Neural cell (in vitro differentiated cells): ENCODE measurements at regions not wholly inside any gene's neighbourhood (a gene's known extent, or its start where the extent isn't known, plus 50 kb on each side); places are given as distances from the start of the nearest gene placed in this dataset.

Source experiments
- H2AFZ ChIP-seq: fragments of 200-600, 300-800 bp; sonication (generic), shearing (Covaris generic); 2 replicates; pipeline ENCODE4 v1.6.0; 2014; ENCODE audit warnings: low read depth, mild to moderate bottlenecking, antibody characterized with exemption, low read length, moderate library complexity
- H3F3A ChIP-seq: fragments of 200-600 bp; shearing (Covaris generic); 2 replicates; pipeline ENCODE4 v1.6.1; 2016; ENCODE audit warnings: mild to moderate bottlenecking, moderate library complexity, mixed read lengths, antibody characterized with exemption, low read length; ENCODE audit not compliant: insufficient read depth, poor library complexity, severe bottlenecking
- H3K27ac ChIP-seq: fragments of 200-600, 300-800 bp; sonication (generic), shearing (Covaris generic); 2 replicates; pipeline ENCODE4 v1.5.1; 2014; ENCODE audit warnings: mild to moderate bottlenecking, low read length, moderate library complexity
- H3K27me3 ChIP-seq: fragments of 300-800, 200-600 bp; sonication (generic), shearing (Covaris generic); 2 replicates; pipeline ENCODE4 v1.6.0; 2014; ENCODE audit warnings: mild to moderate bottlenecking, low read depth, low read length, moderate library complexity; ENCODE audit not compliant: insufficient read depth
- H3K36me3 ChIP-seq: fragments of 300-800, 200-600 bp; sonication (generic), shearing (Covaris generic); 2 replicates; pipeline ENCODE4 v1.5.1; 2014; ENCODE audit warnings: mild to moderate bottlenecking, antibody characterized with exemption, low read length, moderate library complexity; ENCODE audit not compliant: insufficient read depth
- H3K4me2 ChIP-seq: fragments of 300-800, 200-600 bp; sonication (generic), shearing (Covaris generic); 2 replicates; pipeline ENCODE4 v1.6.0; 2014; ENCODE audit warnings: mild to moderate bottlenecking, low read length
- H3K4me3 ChIP-seq: fragments of 300-800, 200-600 bp; sonication (generic), shearing (Covaris generic); 2 replicates; pipeline ENCODE4 v1.5.1; 2014; ENCODE audit warnings: mild to moderate bottlenecking, low read length, moderate library complexity
- H3K79me2 ChIP-seq: fragments of 200-600 bp; shearing (Covaris generic); replicated peaks from 2 replicates; pipeline ENCODE4 v1.6.0; 2014; ENCODE audit warnings: mild to moderate bottlenecking, low read length, moderate library complexity; ENCODE audit not compliant: insufficient read depth
- H3K9ac ChIP-seq: fragments of 300-800, 200-600 bp; sonication (generic), shearing (Covaris generic); 2 replicates; pipeline ENCODE4 v1.6.1; 2016; ENCODE audit warnings: mild to moderate bottlenecking, low read length, mixed read lengths
- H3K9me2 ChIP-seq: fragments of 200-600 bp; shearing (Covaris generic); 2 replicates; pipeline ENCODE4 v1.6.1; 2016; ENCODE audit warnings: mild to moderate bottlenecking, low read length, mixed read lengths; ENCODE audit not compliant: insufficient read depth
- H3K9me3 ChIP-seq: fragments of 200-600, 300-800 bp; sonication (generic), shearing (Covaris generic); 2 replicates; pipeline ENCODE4 v1.6.1; 2016; ENCODE audit warnings: mild to moderate bottlenecking, mixed run types, low read length, moderate library complexity, mixed read lengths
- H4K20me1 ChIP-seq: fragments of 200-600 bp; shearing (Covaris generic); 2 replicates; pipeline ENCODE4 v1.6.1; 2016; ENCODE audit warnings: mild to moderate bottlenecking, mixed run types; ENCODE audit not compliant: insufficient read depth
- CTCF ChIP-seq: fragments of 450-650 bp; IDR thresholded peaks from 2 replicates; pipeline ENCODE4 v1.5.1; 2014; ENCODE audit warnings: antibody characterized with exemption, mild to moderate bottlenecking, moderate library complexity; ENCODE audit not compliant: poor library complexity, severe bottlenecking
- EP300 ChIP-seq: fragments of 450-650 bp; conservative IDR thresholded peaks from 2 replicates; pipeline ENCODE4 v1.6.1; 2014; ENCODE audit warnings: antibody characterized with exemption, mild to moderate bottlenecking, moderate library complexity; ENCODE audit not compliant: poor library complexity, severe bottlenecking
- EZH2 ChIP-seq: fragments of 200-600, 300-800 bp; shearing (Covaris generic), sonication (generic); IDR thresholded peaks from 2 replicates; pipeline ENCODE4 v1.6.1; 2014; ENCODE audit warnings: antibody characterized with exemption, low read length, borderline replicate concordance, mild to moderate bottlenecking; ENCODE audit not compliant: insufficient read depth, poor library complexity, severe bottlenecking
- MXI1 ChIP-seq: fragments of 450-650 bp; conservative IDR thresholded peaks from 2 replicates; pipeline ENCODE4 v1.6.1; 2014; ENCODE audit warnings: antibody characterized with exemption, mild to moderate bottlenecking; ENCODE audit not compliant: poor library complexity, severe bottlenecking
- POLR2AphosphoS5 ChIP-seq: IDR thresholded peaks from 2 replicates; pipeline ENCODE4 v1.6.1; 2012
- RAD21 ChIP-seq: fragments of 450-650 bp; conservative IDR thresholded peaks from 2 replicates; pipeline ENCODE4 v1.6.1; 2014; ENCODE audit warnings: antibody characterized with exemption, mild to moderate bottlenecking, moderate library complexity
- REST ChIP-seq: IDR thresholded peaks from 2 replicates; pipeline ENCODE4 v1.6.1; 2012; ENCODE audit warnings: borderline replicate concordance
- SMC3 ChIP-seq: fragments of 450-650 bp; conservative IDR thresholded peaks from 2 replicates; pipeline ENCODE4 v1.6.1; 2014; ENCODE audit warnings: antibody characterized with exemption, mild to moderate bottlenecking, moderate library complexity; ENCODE audit not compliant: poor library complexity
- TAF1 ChIP-seq: IDR thresholded peaks from 2 replicates; pipeline ENCODE4 v1.6.1; 2012; ENCODE audit warnings: low read depth

GRCh38 chr3:107034142-107034541, 343.1 kb upstream of the CCDC54 start:
- no peak overlapping the region for H3K4me2 ChIP-seq
- no peaks in the 10 kb centered on the region for H3K9me2 ChIP-seq
- no peaks in the 10 kb centered on the region for H3F3A ChIP-seq
- H3K27ac ChIP-seq, result no peak overlapping the region
- no peaks in the 10 kb centered on the region for H3K36me3 ChIP-seq
- H2AFZ ChIP-seq, result no peak overlapping the region
- no peaks in the 10 kb centered on the region for H3K79me2 ChIP-seq
- TF ChIP-seq REST (no peak), MXI1 (no peak), EP300 (no peak), TAF1 (no peak)
- H3K27me3 ChIP-seq, result no peaks in the 10 kb centered on the region
- H3K4me3 ChIP-seq, result no peak overlapping the region
- no peak overlapping the region for H3K9ac ChIP-seq
- H4K20me1 ChIP-seq, result no peaks in the 10 kb centered on the region
- no peaks in the 10 kb centered on the region for H3K9me3 ChIP-seq

GRCh38 chr3:107035176-107035575, 342.1 kb upstream of the CCDC54 start:
- Histone ChIP-seq H3K27me3 (no peaks in the 10 kb centered on the region), H3K79me2 (no peaks in the 10 kb centered on the region), H4K20me1 (no peaks in the 10 kb centered on the region), H3K27ac (no peak overlapping the region), H3K9me2 (no peaks in the 10 kb centered on the region), H3K4me3 (no peak overlapping the region), H3K4me2 (no peak overlapping the region), H3K9me3 (no peaks in the 10 kb centered on the region), H2AFZ (no peak overlapping the region), H3K36me3 (no peaks in the 10 kb centered on the region), H3F3A (no peaks in the 10 kb centered on the region), H3K9ac (no peak overlapping the region)
- TF ChIP-seq TAF1 (no peak), REST (no peak), RAD21 (no peak), EZH2 (no peak), POLR2AphosphoS5 (no peak), EP300 (no peak), CTCF (no peak), SMC3 (no peak), MXI1 (no peak)
